ENCODE measurements at regions not wholly inside any gene's neighbourhood (a gene's known extent, or its start where the extent isn't known, plus 50 kb on each side); places are given as distances from the start of the nearest gene placed in this dataset.
A peak's percentile ranks its signal among the peaks of the same experiment; 100 is the strongest.

GRCh38 chr17:68184141-68184571 is 63.7 kb upstream of the AMZ2 start:
- no peak for TF ChIP-seq CTCF (IDR thresholded peaks at IDR 0.05; ENCODE audit: low read depth, low read length)
- no peak for DNase-seq (ENCODE audit: low read depth in 2 of 2)
- no peak overlapping the region for H3K4me3 ChIP-seq (replicated peaks in 1 of 2; ENCODE audit: low read depth in 2 of 2, low read length in 2 of 2)

- H3K4me3 ChIP-seq (replicated peaks in 1 of 2; ENCODE audit: low read depth in 2 of 2, low read length in 2 of 2), result no peak overlapping the region
- DNase-seq (ENCODE audit: low read depth in 2 of 2), result no peak
- no peak for TF ChIP-seq CTCF (IDR thresholded peaks at IDR 0.05; ENCODE audit: low read depth, low read length)
Observed at GRCh38 chr17:68184816-68185436, 62.9 kb upstream of the AMZ2 start.

- no peak overlapping the region for H3K4me3 ChIP-seq (replicated peaks in 1 of 2; ENCODE audit: low read depth in 2 of 2, low read length in 2 of 2)
- no peak for TF ChIP-seq CTCF (IDR thresholded peaks at IDR 0.05; ENCODE audit: low read depth, low read length)
- peak in 1 of 2 donors; percentile 14 for DNase-seq (ENCODE audit: low read depth in 2 of 2)
Observed at GRCh38 chr17:68185820-68186219, 62.0 kb upstream of the AMZ2 start.

- H3K4me3 ChIP-seq (replicated peaks in 1 of 2; ENCODE audit: low read depth in 2 of 2, low read length in 2 of 2), result no peak overlapping the region
- no peak for DNase-seq (ENCODE audit: low read depth in 2 of 2)
- no peak for TF ChIP-seq CTCF (IDR thresholded peaks at IDR 0.05; ENCODE audit: low read depth, low read length)
Observed at GRCh38 chr17:68190495-68190894, 57.3 kb upstream of the AMZ2 start.

- no peak for TF ChIP-seq CTCF (IDR thresholded peaks at IDR 0.05; ENCODE audit: low read depth, low read length)
- no peak overlapping the region for H3K4me3 ChIP-seq (replicated peaks in 1 of 2; ENCODE audit: low read depth in 2 of 2, low read length in 2 of 2)
- DNase-seq (ENCODE audit: low read depth in 2 of 2), result no peak
Observed at GRCh38 chr17:68195667-68196393, 52.0 kb upstream of the AMZ2 start.

GRCh38 chr17:68196394-68197090 is 51.3 kb upstream of the AMZ2 start:
- TF ChIP-seq CTCF (IDR thresholded peaks at IDR 0.05; ENCODE audit: low read depth, low read length), result no peak
- DNase-seq (ENCODE audit: low read depth in 2 of 2), result no peak
- H3K4me3 ChIP-seq (replicated peaks in 1 of 2; ENCODE audit: low read depth in 2 of 2, low read length in 2 of 2), result no peak overlapping the region

Measured in cardiac fibroblast (primary cell).